ENCODE measurements at regions not wholly inside any gene's neighbourhood (a gene's known extent, or its start where the extent isn't known, plus 50 kb on each side); places are given as distances from the start of the nearest gene placed in this dataset.

GRCh38 chr16:9525037-9525436, 433.6 kb downstream of the HAPSTR1 start:
- TF ChIP-seq POLR2A (IDR thresholded peaks at IDR 0.05; ENCODE audit: low read depth, low read length) = no peak
- no peak for TF ChIP-seq POLR2AphosphoS5 (IDR thresholded peaks at IDR 0.05; ENCODE audit: low read depth, low read length)
- TF ChIP-seq SPI1 (IDR thresholded peaks at IDR 0.05; ENCODE audit: low read depth, low read length) = no peak
- no peak for TF ChIP-seq TAF1 (IDR thresholded peaks at IDR 0.05; ENCODE audit: low read depth, low read length)
- TF ChIP-seq POU2F2 (IDR thresholded peaks at IDR 0.05; ENCODE audit: low read depth, low read length) = no peak

Data from GM12891 (cell line).